Keratinocyte (primary cell): ENCODE measurements at regions not wholly inside any gene's neighbourhood (a gene's known extent, or its start where the extent isn't known, plus 50 kb on each side); places are given as distances from the start of the nearest gene placed in this dataset.
"Not testable (repeated sequence)": the region's sequence is repeated elsewhere in the genome, so short reads cannot be mapped to it uniquely, and the experiment has no call there.

Source experiments
- DNase-seq: peaks from one replicate; pipeline ENCODE4 v3.0.0-alpha.2; 2011; ENCODE audit warnings: low read depth, missing footprints, low spot score
- FAIRE-seq: peaks from 2 replicates; lab custom pipeline; 2011; peaks lifted over from hg19 to GRCh38; lab: Jason Lieb, UNC
- H2AFZ ChIP-seq: 2 replicates; pipeline ENCODE4 v1.6.0; 2012; ENCODE audit warnings: low read length, control low read depth, inconsistent platforms; ENCODE audit not compliant: control insufficient read depth
- H3K27ac ChIP-seq: 2 replicates; pipeline ENCODE4 v1.5.1; 2011; ENCODE audit warnings: low read length; ENCODE audit not compliant: control insufficient read depth, insufficient read depth
- H3K27me3 ChIP-seq: 3 replicates; pipeline ENCODE4 v1.6.0; 2011; ENCODE audit warnings: low read length; ENCODE audit not compliant: control insufficient read depth, insufficient read depth; ENCODE audit errors: extremely low read depth
- H3K36me3 ChIP-seq, 2 experiments: 2 replicates in 1 of 2; 3 replicates in 1 of 2; pipeline ENCODE4 v1.5.1; 2011; ENCODE audit warnings: low read length in 2 of 2, mild to moderate bottlenecking in 1 of 2; ENCODE audit not compliant: control insufficient read depth in 2 of 2, insufficient read depth in 2 of 2; ENCODE audit errors: extremely low read depth in 1 of 2
- H3K4me1 ChIP-seq: 3 replicates; pipeline ENCODE4 v1.5.1; 2011; ENCODE audit warnings: low read length; ENCODE audit not compliant: control insufficient read depth, insufficient read depth; ENCODE audit errors: extremely low read depth
- H3K4me2 ChIP-seq: 3 replicates; pipeline ENCODE4 v1.6.0; 2011; ENCODE audit warnings: low read depth, low read length; ENCODE audit not compliant: control insufficient read depth, insufficient read depth; ENCODE audit errors: extremely low read depth
- H3K4me3 ChIP-seq, 3 experiments: fragments of 200-600 bp in 1 of 3; sonication (generic) in 1 of 3; 2 replicates in 2 of 3; 3 replicates in 1 of 3; pipeline ENCODE4 v1.5.1; 2011 to 2016; ENCODE audit warnings: low read length in 3 of 3, mild to moderate bottlenecking in 3 of 3, control low read depth in 2 of 3, inconsistent platforms in 1 of 3, low read depth in 1 of 3, mixed read lengths in 1 of 3, mixed run types in 1 of 3, moderate library complexity in 1 of 3; ENCODE audit not compliant: control insufficient read depth in 2 of 3, insufficient read depth in 2 of 3; ENCODE audit errors: extremely low read depth in 1 of 3
- H3K79me2 ChIP-seq: 2 replicates; pipeline ENCODE4 v1.6.0; 2012; ENCODE audit warnings: low read length; ENCODE audit not compliant: control insufficient read depth, insufficient read depth
- H3K9ac ChIP-seq: 3 replicates; pipeline ENCODE4 v1.6.0; 2011; ENCODE audit warnings: low read length; ENCODE audit not compliant: control insufficient read depth, insufficient read depth; ENCODE audit errors: extremely low read depth
- H3K9me1 ChIP-seq: 3 replicates; pipeline ENCODE4 v1.6.0; 2011; ENCODE audit warnings: low read length; ENCODE audit not compliant: control insufficient read depth, insufficient read depth; ENCODE audit errors: extremely low read depth
- H3K9me3 ChIP-seq: 2 replicates; pipeline ENCODE4 v1.5.1; 2012; ENCODE audit warnings: low read depth, low read length; ENCODE audit not compliant: control insufficient read depth
- H4K20me1 ChIP-seq: 3 replicates; pipeline ENCODE4 v1.6.0; 2011; ENCODE audit warnings: low read length; ENCODE audit not compliant: control insufficient read depth, insufficient read depth; ENCODE audit errors: extremely low read depth
- CTCF ChIP-seq, 3 experiments: IDR thresholded peaks in 1 of 3; conservative IDR thresholded peaks in 1 of 3; optimal IDR thresholded peaks in 1 of 3; 2 replicates in 2 of 3; 3 replicates in 1 of 3; pipeline versions ENCODE3 to v1.5.1; 2011; ENCODE audit warnings: low read length in 3 of 3, mild to moderate bottlenecking in 3 of 3, moderate library complexity in 2 of 3, control low read depth in 1 of 3, inconsistent platforms in 1 of 3; ENCODE audit not compliant: insufficient read depth in 2 of 3; ENCODE audit errors: extremely low read depth in 1 of 3
- EZH2 ChIP-seq: IDR thresholded peaks from one replicate; pipeline ENCODE4 v1.6.1; 2012; ENCODE audit warnings: inconsistent platforms, mild to moderate bottlenecking, low read length, moderate library complexity
- dilution Hi-C: fragments of 300-500 bp; cut with MboI; formaldehyde crosslinking; loops from one replicate; pipeline ENCODE4 v1.7.0; 2020; ENCODE audit warnings: low sequenced_read_pairs; ENCODE audit not compliant: extremely low pct_ligation_motif_present

GRCh38 chr22:44620129-44620840 is 81.7 kb upstream of the PRR5 start:
- DNase-seq, result no peak
- no peaks in the 10 kb centered on the region for H4K20me1 ChIP-seq
- no peaks in the 10 kb centered on the region for H3K9me1 ChIP-seq
- H3K27ac ChIP-seq, result no peak overlapping the region
- no peaks in the 10 kb centered on the region for H3K9me3 ChIP-seq
- H3K4me3 ChIP-seq, result no peak overlapping the region
- dilution Hi-C loops, result no loop called here
- H3K4me2 ChIP-seq, result no peak overlapping the region
- peaks cover 13% of the 10 kb centered on the region for H3K27me3 ChIP-seq
- no peaks in the 10 kb centered on the region for H3K36me3 ChIP-seq
- FAIRE-seq, result no peak
- H3K4me1 ChIP-seq, result no peaks in the 10 kb centered on the region
- H3K9ac ChIP-seq, result no peak overlapping the region
- no peak for TF ChIP-seq EZH2
- no peak for TF ChIP-seq CTCF (optimal IDR thresholded peaks at IDR 0.05 in 1 of 3, IDR thresholded peaks at IDR 0.05 in 1 of 3, conservative IDR thresholded peaks at IDR 0.05 in 1 of 3; ENCODE audit: extremely low read depth in 1 of 3, insufficient read depth in 2 of 3, low read length in 3 of 3)
- no peaks in the 10 kb centered on the region for H3K79me2 ChIP-seq
- H2AFZ ChIP-seq, result no peak overlapping the region

- FAIRE-seq, H3K79me2 ChIP-seq, H3K9me1 ChIP-seq, DNase-seq, H3K36me3 ChIP-seq, H3K4me3 ChIP-seq, H3K4me1 ChIP-seq, H3K9me3 ChIP-seq, H3K27ac ChIP-seq, H2AFZ ChIP-seq, H4K20me1 ChIP-seq, dilution Hi-C loops, H3K4me2 ChIP-seq, H3K9ac ChIP-seq: not testable (repeated sequence)
- H3K27me3 ChIP-seq, result peaks cover 13% of the 10 kb centered on the region
These were observed 82.4 kb upstream of the PRR5 start for GRCh38 chr22:44619560-44620128.

- H3K4me3 ChIP-seq, H3K79me2 ChIP-seq, FAIRE-seq, H3K9me1 ChIP-seq, H3K9ac ChIP-seq, H3K4me1 ChIP-seq, H3K36me3 ChIP-seq, DNase-seq, dilution Hi-C loops, H3K27ac ChIP-seq, H3K9me3 ChIP-seq, H2AFZ ChIP-seq, H4K20me1 ChIP-seq, H3K4me2 ChIP-seq: not testable (repeated sequence)
- H3K27me3 ChIP-seq, result peaks cover 13% of the 10 kb centered on the region
These were observed 83.1 kb upstream of the PRR5 start for GRCh38 chr22:44618910-44619309.
